ENCODE measurements at regions not wholly inside any gene's neighbourhood (a gene's known extent, or its start where the extent isn't known, plus 50 kb on each side); places are given as distances from the start of the nearest gene placed in this dataset.
A peak's percentile ranks its signal among the peaks of the same experiment; 100 is the strongest.

GRCh38 chr6:21323577-21323976 lies 270.0 kb upstream of the SOX4 start:
- no peak overlapping the region for H3K9ac ChIP-seq (ENCODE audit: low read length in 3 of 3)
- H3K27me3 ChIP-seq (ENCODE audit: control insufficient read depth, insufficient read depth, low read length): no peaks in the 10 kb centered on the region
- TF ChIP-seq CTCF (IDR thresholded peaks at IDR 0.05; ENCODE audit: borderline replicate concordance, extremely low read depth, insufficient read depth): no peak
- H3K4me3 ChIP-seq (ENCODE audit: low read length in 3 of 3): no peak overlapping the region
- H3K9me3 ChIP-seq (ENCODE audit: control insufficient read depth in 2 of 3, insufficient read depth in 1 of 3, low read length in 3 of 3): no peaks in the 10 kb centered on the region
- no peaks in the 10 kb centered on the region for H3K4me1 ChIP-seq (ENCODE audit: control insufficient read depth in 2 of 3, insufficient read depth in 2 of 3, low read depth in 1 of 3, low read length in 3 of 3)
- FAIRE-seq (no peak), DNase-seq (peak in 4 of 5 donors; percentile 61 to 78 (median 66))
- H3K27ac ChIP-seq (ENCODE audit: low read depth in 2 of 2, low read length in 2 of 2): no peak overlapping the region
- intact Hi-C loops (cut with DNase I): no loop called here
- H3K36me3 ChIP-seq (ENCODE audit: control insufficient read depth in 2 of 3, insufficient read depth in 3 of 3, low read length in 3 of 3): no peaks in the 10 kb centered on the region

- Histone ChIP-seq H3K36me3 (ENCODE audit: control insufficient read depth in 2 of 3, insufficient read depth in 3 of 3, low read length in 3 of 3) (no peaks in the 10 kb centered on the region), H3K27me3 (ENCODE audit: control insufficient read depth, insufficient read depth, low read length) (no peaks in the 10 kb centered on the region), H3K9ac (ENCODE audit: low read length in 3 of 3) (no peak overlapping the region), H3K27ac (ENCODE audit: low read depth in 2 of 2, low read length in 2 of 2) (no peak overlapping the region), H3K9me3 (ENCODE audit: control insufficient read depth in 2 of 3, insufficient read depth in 1 of 3, low read length in 3 of 3) (no peaks in the 10 kb centered on the region), H3K4me3 (ENCODE audit: low read length in 3 of 3) (no peak overlapping the region), H3K4me1 (ENCODE audit: control insufficient read depth in 2 of 3, insufficient read depth in 2 of 3, low read depth in 1 of 3, low read length in 3 of 3) (no peaks in the 10 kb centered on the region)
- no peak for FAIRE-seq
- intact Hi-C loops (cut with DNase I): no loop called here
- no peak for TF ChIP-seq CTCF (IDR thresholded peaks at IDR 0.05; ENCODE audit: borderline replicate concordance, extremely low read depth, insufficient read depth)
- DNase-seq: no peak
Measured at GRCh38 chr6:21325201-21325856, 268.2 kb upstream of the SOX4 start.

GRCh38 chr6:21327326-21328112 lies 266.0 kb upstream of the SOX4 start:
- no peak overlapping the region for H3K27ac ChIP-seq (ENCODE audit: low read depth in 2 of 2, low read length in 2 of 2)
- H3K4me1 ChIP-seq (ENCODE audit: control insufficient read depth in 2 of 3, insufficient read depth in 2 of 3, low read depth in 1 of 3, low read length in 3 of 3): no peaks in the 10 kb centered on the region
- DNase-seq: no peak
- no peaks in the 10 kb centered on the region for H3K27me3 ChIP-seq (ENCODE audit: control insufficient read depth, insufficient read depth, low read length)
- no peak for FAIRE-seq
- no peak overlapping the region for H3K4me3 ChIP-seq (ENCODE audit: low read length in 3 of 3)
- H3K9me3 ChIP-seq (ENCODE audit: control insufficient read depth in 2 of 3, insufficient read depth in 1 of 3, low read length in 3 of 3): no peaks in the 10 kb centered on the region
- intact Hi-C loops (cut with DNase I): no loop called here
- no peaks in the 10 kb centered on the region for H3K36me3 ChIP-seq (ENCODE audit: control insufficient read depth in 2 of 3, insufficient read depth in 3 of 3, low read length in 3 of 3)
- TF ChIP-seq CTCF (IDR thresholded peaks at IDR 0.05; ENCODE audit: borderline replicate concordance, extremely low read depth, insufficient read depth): no peak
- H3K9ac ChIP-seq (ENCODE audit: low read length in 3 of 3): no peak overlapping the region

Data from kidney (tissue), 13 donors.